ENCODE measurements at regions not wholly inside any gene's neighbourhood (a gene's known extent, or its start where the extent isn't known, plus 50 kb on each side); places are given as distances from the start of the nearest gene placed in this dataset.
"Not testable (repeated sequence)": the region's sequence is repeated elsewhere in the genome, so short reads cannot be mapped to it uniquely, and the experiment has no call there.

- peak overlapping the region; percentile 58 for H3K4me3 Mint-ChIP-seq
- not testable (repeated sequence) for H3K36me3 Mint-ChIP-seq; H3K4me1 Mint-ChIP-seq (ENCODE audit: low read depth in 2 of 2); H3K27ac Mint-ChIP-seq; ATAC-seq; H3K9me3 Mint-ChIP-seq; DNase-seq (ENCODE audit: low spot score)
- peaks cover 13 to 21% of the 10 kb centered on the region in 2 donors for H3K27me3 Mint-ChIP-seq
Observed at GRCh38 chr9:129550977-129551376, 69.9 kb downstream of the C9orf50 start.

DNA sequence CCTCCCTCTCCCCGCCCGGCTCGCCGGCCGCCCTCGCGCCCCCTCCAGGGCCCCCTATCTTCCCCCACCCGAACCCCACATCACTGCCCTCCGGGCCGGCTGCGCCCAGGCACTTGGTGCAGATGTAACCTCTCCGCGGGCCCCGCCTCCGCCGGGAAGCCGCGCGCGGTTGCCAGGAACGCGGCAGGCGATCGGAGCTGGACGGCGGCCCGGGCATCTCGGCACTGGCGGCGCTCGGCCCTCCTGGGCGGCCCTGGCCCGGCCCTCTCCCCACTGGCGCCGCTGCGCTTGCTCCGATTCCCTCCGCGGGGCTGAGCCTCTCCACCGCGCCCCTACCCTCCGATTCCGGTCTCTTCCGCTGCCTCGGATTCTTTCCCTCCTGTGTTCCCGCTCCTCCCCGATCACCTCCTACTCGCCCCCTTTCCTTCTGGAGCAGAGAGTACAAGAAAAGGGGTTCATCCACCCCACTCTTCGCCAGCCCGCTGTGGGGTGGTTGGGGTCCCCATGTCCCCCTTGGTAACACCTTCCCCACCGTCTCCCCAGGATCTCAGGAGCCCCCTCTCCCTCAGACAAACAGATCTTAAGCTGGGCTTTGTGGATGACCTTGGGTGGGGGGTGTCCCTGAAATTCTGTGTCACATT, 70.6 kb downstream of the C9orf50 start:
- H3K9me3 Mint-ChIP-seq: no peaks in the 10 kb centered on the region
- peaks cover 5 to 8% of the 10 kb centered on the region in 2 donors for H3K4me1 Mint-ChIP-seq (ENCODE audit: low read depth in 2 of 2)
- no peaks in the 10 kb centered on the region for H3K36me3 Mint-ChIP-seq
- no peak for DNase-seq (ENCODE audit: low spot score)
- H3K27ac Mint-ChIP-seq: no peak overlapping the region
- peaks cover 14 to 22% of the 10 kb centered on the region in 2 donors for H3K27me3 Mint-ChIP-seq
- peak; percentile 41 to 56 for ATAC-seq
- peak overlapping the region; percentile 58 for H3K4me3 Mint-ChIP-seq

DNA sequence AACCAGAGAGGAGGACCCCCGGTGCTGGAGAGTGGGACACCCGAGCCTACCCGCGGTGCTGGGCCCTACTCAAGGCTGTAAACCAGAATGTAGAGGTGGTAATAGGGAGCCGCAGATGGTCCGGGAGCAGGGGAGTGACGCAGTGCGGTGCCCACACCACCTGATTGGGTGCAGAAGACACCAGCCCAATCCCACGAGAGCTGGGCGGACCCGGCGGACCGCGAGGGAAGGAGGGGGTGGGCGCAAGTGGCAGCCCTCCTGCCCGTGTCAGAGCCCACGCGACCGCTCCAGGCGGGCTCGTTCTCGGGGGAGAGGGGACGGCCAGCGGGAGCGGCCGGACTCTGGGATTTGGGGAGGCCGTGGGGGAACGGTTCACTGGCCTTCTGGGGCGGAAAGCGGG, 71.2 kb downstream of the C9orf50 start:
- Mint-ChIP-seq H3K27me3 (peaks cover 20 to 28% of the 10 kb centered on the region in 2 donors), H3K36me3 (no peaks in the 10 kb centered on the region), H3K9me3 (no peaks in the 10 kb centered on the region), H3K27ac (no peak overlapping the region), H3K4me1 (ENCODE audit: low read depth in 2 of 2) (peaks cover 5 to 8% of the 10 kb centered on the region in 2 donors), H3K4me3 (peak overlapping the region; percentile 78)
- DNase-seq (ENCODE audit: low spot score): no peak
- ATAC-seq: no peak

DNA sequence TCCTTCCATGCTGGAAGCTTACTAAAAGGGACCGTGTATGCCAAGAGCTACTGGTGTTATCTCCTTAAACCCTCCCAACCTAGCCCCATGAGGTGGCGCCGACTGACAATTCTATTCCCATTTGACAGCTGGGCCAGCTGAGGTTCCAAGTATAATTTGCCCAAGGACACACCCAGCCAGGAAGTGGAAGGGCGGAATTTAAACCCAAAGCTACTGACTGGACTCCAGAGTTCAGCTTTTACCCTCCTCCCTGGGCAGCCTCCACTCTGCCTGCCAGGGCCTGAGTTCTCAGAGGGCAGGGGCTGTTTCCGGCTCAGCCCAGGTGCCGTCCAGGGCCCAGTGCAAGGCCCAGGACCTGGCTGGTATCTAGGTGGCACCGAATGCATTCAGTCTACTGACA, 71.8 kb downstream of the C9orf50 start:
- H3K4me3 Mint-ChIP-seq: peak overlapping the region; percentile 78
- H3K27me3 Mint-ChIP-seq: peaks cover 20 to 29% of the 10 kb centered on the region in 2 donors
- no peaks in the 10 kb centered on the region for H3K9me3 Mint-ChIP-seq
- ATAC-seq: no peak
- no peak overlapping the region for H3K27ac Mint-ChIP-seq
- H3K4me1 Mint-ChIP-seq (ENCODE audit: low read depth in 2 of 2): peaks cover 5 to 8% of the 10 kb centered on the region in 2 donors
- no peak for DNase-seq (ENCODE audit: low spot score)
- no peaks in the 10 kb centered on the region for H3K36me3 Mint-ChIP-seq

DNA sequence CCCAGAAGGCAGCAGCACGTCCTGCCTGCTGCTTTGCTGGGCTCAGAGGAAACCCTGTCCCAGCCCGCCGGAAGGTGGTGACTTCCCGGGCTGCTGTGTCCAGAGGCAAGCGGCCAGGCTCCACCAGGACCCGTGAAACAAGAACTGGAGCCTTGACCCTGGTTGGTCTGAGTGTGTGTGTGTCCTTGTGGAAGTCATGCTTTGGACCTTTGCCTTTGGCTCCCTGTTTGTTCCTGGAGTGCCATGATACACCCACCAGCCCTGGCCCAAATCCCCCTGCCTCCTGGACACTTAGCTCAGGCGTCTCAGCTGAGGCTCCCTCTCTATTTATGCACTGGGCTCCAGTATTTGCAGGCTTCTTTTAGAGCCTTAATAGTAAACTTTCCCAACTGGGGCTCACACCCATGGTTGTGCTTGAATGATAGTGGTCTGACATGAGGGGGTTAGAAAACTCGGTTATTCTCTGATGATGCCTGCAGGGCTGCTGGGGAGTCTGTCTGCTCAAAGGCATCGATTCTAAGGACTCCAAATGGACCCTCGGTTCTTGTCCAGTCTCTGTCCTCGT, 72.2 kb downstream of the C9orf50 start:
- no peak overlapping the region for H3K4me3 Mint-ChIP-seq
- DNase-seq (ENCODE audit: low spot score) (no peak), ATAC-seq (no peak)
- H3K27ac Mint-ChIP-seq: no peak overlapping the region
- H3K9me3 Mint-ChIP-seq: no peaks in the 10 kb centered on the region
- H3K36me3 Mint-ChIP-seq: no peaks in the 10 kb centered on the region
- H3K4me1 Mint-ChIP-seq (ENCODE audit: low read depth in 2 of 2): peaks cover 5 to 8% of the 10 kb centered on the region in 2 donors
- peaks cover 21 to 30% of the 10 kb centered on the region in 2 donors for H3K27me3 Mint-ChIP-seq

- Mint-ChIP-seq H3K36me3 (no peaks in the 10 kb centered on the region), H3K4me1 (ENCODE audit: low read depth in 2 of 2) (peaks cover 5 to 8% of the 10 kb centered on the region in 2 donors), H3K27ac (no peak overlapping the region), H3K9me3 (no peaks in the 10 kb centered on the region), H3K4me3 (no peak overlapping the region), H3K27me3 (peaks cover 27 to 33% of the 10 kb centered on the region in 2 donors)
- no peak for DNase-seq (ENCODE audit: low spot score)
- ATAC-seq: no peak
Observed at GRCh38 chr9:129547869-129548570, 72.9 kb downstream of the C9orf50 start.

GRCh38 chr9:129547063-129547462, 73.8 kb downstream of the C9orf50 start:
- Mint-ChIP-seq H3K9me3 (no peaks in the 10 kb centered on the region), H3K27ac (no peak overlapping the region), H3K4me1 (ENCODE audit: low read depth in 2 of 2) (peaks cover 5 to 8% of the 10 kb centered on the region in 2 donors), H3K36me3 (no peaks in the 10 kb centered on the region), H3K4me3 (no peak overlapping the region), H3K27me3 (peaks cover 27 to 33% of the 10 kb centered on the region in 2 donors)
- ATAC-seq (no peak), DNase-seq (ENCODE audit: low spot score) (no peak)

GRCh38 chr9:129545876-129546275, 75.0 kb downstream of the C9orf50 start:
- not testable (repeated sequence) for DNase-seq (ENCODE audit: low spot score); ATAC-seq; H3K4me3 Mint-ChIP-seq; H3K36me3 Mint-ChIP-seq; H3K9me3 Mint-ChIP-seq; H3K27ac Mint-ChIP-seq; H3K4me1 Mint-ChIP-seq (ENCODE audit: low read depth in 2 of 2)
- H3K27me3 Mint-ChIP-seq: peaks cover 27 to 33% of the 10 kb centered on the region in 2 donors

- DNase-seq (ENCODE audit: low spot score) (no peak), ATAC-seq (no peak)
- Mint-ChIP-seq H3K4me3 (no peak overlapping the region), H3K27ac (no peak overlapping the region), H3K4me1 (ENCODE audit: low read depth in 2 of 2) (peaks cover 4 to 5% of the 10 kb centered on the region in 2 donors), H3K27me3 (peaks cover 27 to 28% of the 10 kb centered on the region in 2 donors), H3K36me3 (no peaks in the 10 kb centered on the region), H3K9me3 (no peaks in the 10 kb centered on the region)
Observed at GRCh38 chr9:129544761-129545160, 76.1 kb downstream of the C9orf50 start.

GRCh38 chr9:129542741-129543140, 78.2 kb downstream of the C9orf50 start:
- no peaks in the 10 kb centered on the region for H3K9me3 Mint-ChIP-seq
- no peaks in the 10 kb centered on the region for H3K4me1 Mint-ChIP-seq (ENCODE audit: low read depth in 2 of 2)
- no peak overlapping the region for H3K4me3 Mint-ChIP-seq
- H3K36me3 Mint-ChIP-seq: peaks cover 5% of the 10 kb centered on the region
- H3K27ac Mint-ChIP-seq: no peak overlapping the region
- ATAC-seq: no peak
- peaks cover 14 to 21% of the 10 kb centered on the region in 2 donors for H3K27me3 Mint-ChIP-seq
- DNase-seq (ENCODE audit: low spot score): no peak

DNA sequence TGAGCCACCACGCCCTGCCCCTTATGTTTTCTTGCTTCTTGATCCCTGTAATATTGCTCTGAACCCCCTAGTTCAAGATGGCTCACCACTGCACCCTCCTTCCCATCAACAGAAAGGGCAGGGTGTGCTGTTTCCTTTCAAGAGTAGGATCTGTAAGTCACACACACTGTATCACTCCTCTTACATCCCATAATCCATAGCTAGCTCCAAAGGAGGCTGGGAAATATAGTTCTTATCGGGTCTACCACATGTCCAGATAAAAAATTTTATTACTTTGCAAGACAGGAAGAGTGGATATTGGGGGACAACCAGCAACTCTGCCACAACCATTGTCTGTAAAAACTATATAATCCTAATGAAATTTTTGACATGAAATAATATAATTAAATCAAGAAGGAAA, 79.6 kb downstream of the C9orf50 start:
- Mint-ChIP-seq H3K9me3 (no peaks in the 10 kb centered on the region), H3K4me3 (no peak overlapping the region), H3K27me3 (peaks cover 14 to 16% of the 10 kb centered on the region in 2 donors), H3K36me3 (peaks cover 5% of the 10 kb centered on the region), H3K27ac (no peak overlapping the region), H3K4me1 (ENCODE audit: low read depth in 2 of 2) (no peaks in the 10 kb centered on the region)
- DNase-seq (ENCODE audit: low spot score) (no peak), ATAC-seq (no peak)

DNA sequence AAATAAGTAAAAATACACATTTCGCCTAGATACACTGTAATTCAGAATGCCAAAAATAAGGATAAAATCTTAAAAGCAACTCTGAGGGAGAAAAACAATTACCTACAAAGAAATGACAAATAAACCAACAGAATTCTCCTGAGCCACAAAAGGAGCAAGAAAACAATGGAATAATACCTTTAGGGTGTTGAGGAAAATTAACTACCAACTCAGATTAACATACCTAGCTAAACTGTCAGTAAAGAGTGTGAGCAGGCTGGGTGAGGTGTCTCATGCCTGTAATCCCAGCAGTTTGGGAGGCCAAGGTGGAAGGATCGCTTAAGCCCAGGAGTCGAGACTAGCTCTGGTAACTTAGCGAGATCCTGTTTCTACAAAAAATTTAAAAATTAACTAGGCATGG, 81.5 kb downstream of the C9orf50 start:
- Mint-ChIP-seq H3K4me3 (no peak overlapping the region), H3K9me3 (no peaks in the 10 kb centered on the region), H3K4me1 (ENCODE audit: low read depth in 2 of 2) (no peaks in the 10 kb centered on the region), H3K27ac (no peak overlapping the region), H3K27me3 (peaks cover 8 to 9% of the 10 kb centered on the region in 2 donors), H3K36me3 (peaks cover 5% of the 10 kb centered on the region)
- ATAC-seq (no peak), DNase-seq (ENCODE audit: low spot score) (no peak)

- DNase-seq (ENCODE audit: low spot score); ATAC-seq; H3K27ac Mint-ChIP-seq; H3K4me3 Mint-ChIP-seq; H3K9me3 Mint-ChIP-seq; H3K36me3 Mint-ChIP-seq: not testable (repeated sequence)
- peaks cover 16 to 18% of the 10 kb centered on the region in 2 donors for H3K27me3 Mint-ChIP-seq
- peaks cover 6 to 16% of the 10 kb centered on the region in 2 donors for H3K4me1 Mint-ChIP-seq (ENCODE audit: low read depth in 2 of 2)
Observed at GRCh38 chr9:129531860-129532402, 89.0 kb downstream of the C9orf50 start.

DNA sequence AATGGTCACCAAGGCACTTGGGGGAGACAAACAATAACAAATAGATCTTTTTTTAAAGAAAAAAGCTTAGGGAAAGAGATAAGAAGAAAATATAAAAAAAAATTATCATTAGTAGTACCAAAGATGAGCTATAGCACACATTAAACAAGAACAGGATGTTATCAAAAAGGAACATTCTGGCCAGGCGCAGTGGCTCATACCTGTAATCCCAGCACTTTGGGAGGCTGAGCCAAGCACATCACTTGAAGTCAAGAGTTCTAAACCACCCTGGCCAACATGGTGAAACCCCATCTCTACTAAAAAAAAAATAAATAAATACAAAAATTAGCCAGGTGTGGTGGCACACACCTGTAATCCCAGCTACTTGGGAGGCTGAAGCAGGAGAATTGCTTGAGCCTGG, 92.9 kb downstream of the C9orf50 start:
- not testable (repeated sequence) for H3K36me3 Mint-ChIP-seq

More for the DNA sequence above, 92.9 kb downstream of the C9orf50 start:
- not testable (repeated sequence) for H3K4me3 Mint-ChIP-seq; ATAC-seq; H3K9me3 Mint-ChIP-seq; H3K27ac Mint-ChIP-seq; DNase-seq (ENCODE audit: low spot score)
- Mint-ChIP-seq H3K27me3 (peaks cover 16 to 23% of the 10 kb centered on the region in 2 donors), H3K4me1 (ENCODE audit: low read depth in 2 of 2) (peaks cover 6 to 16% of the 10 kb centered on the region in 2 donors)

Measured in natural killer cell treated with Interleukin-12 subunit alpha and Interleukin-12 subunit beta and Interleukin-15 and Interleukin-18, amount 100 ng/mL, for 72 hours (primary cell).